MCF 10A (cell line): ENCODE measurements at regions not wholly inside any gene's neighbourhood (a gene's known extent, or its start where the extent isn't known, plus 50 kb on each side); places are given as distances from the start of the nearest gene placed in this dataset.

Source experiments
- BruUV-seq: library from RNA; stranded (reverse); fragments of 400-500 nt; replicated peaks from 2 replicates; lab custom pipeline; 2021; lab: Mats Ljungman, UMichigan
- CTCF ChIA-PET: fragments of 300-600 bp; sonication (Branson Sonifier 250); formaldehyde crosslinking; extraction: SDS; loops from one replicate; lab custom pipeline; 2021; ENCODE audit warnings: antibody characterized with exemption, inconsistent platforms; lab: Yijun Ruan, JAX
- POLR2A ChIA-PET: fragments of 300-600, 350-650 bp; sonication (Branson Sonifier 250); formaldehyde crosslinking; extraction: SDS; loops from one replicate; lab custom pipeline; 2020; ENCODE audit warnings: antibody characterized with exemption, inconsistent platforms; lab: Yijun Ruan, JAX
- DNase-seq: peaks from one replicate; pipeline ENCODE4 v3.0.0-alpha.2; 2018; ENCODE audit not compliant: unreplicated experiment
- H3K27ac Mint-ChIP-seq: one replicate; pipeline ENCODE4 v1.8.0; 2022; ENCODE audit warnings: mild to moderate bottlenecking, low read depth, mixed read lengths; ENCODE audit not compliant: unreplicated experiment
- H3K27me3 Mint-ChIP-seq: one replicate; pipeline ENCODE4 v1.8.0; 2022; ENCODE audit warnings: mixed read lengths; ENCODE audit not compliant: insufficient read depth, unreplicated experiment
- H3K36me3 Mint-ChIP-seq: one replicate; pipeline ENCODE4 v1.8.0; 2022; ENCODE audit warnings: mild to moderate bottlenecking, moderate library complexity, mixed read lengths; ENCODE audit not compliant: insufficient read depth, unreplicated experiment
- H3K4me1 Mint-ChIP-seq: one replicate; pipeline ENCODE4 v1.8.0; 2022; ENCODE audit warnings: mixed read lengths; ENCODE audit not compliant: insufficient read depth, unreplicated experiment
- H3K4me3 Mint-ChIP-seq: one replicate; pipeline ENCODE4 v1.8.0; 2022; ENCODE audit warnings: mild to moderate bottlenecking, moderate library complexity, mixed read lengths; ENCODE audit not compliant: unreplicated experiment
- H3K9me3 Mint-ChIP-seq: one replicate; pipeline ENCODE4 v1.8.0; 2022; ENCODE audit warnings: mixed read lengths; ENCODE audit not compliant: unreplicated experiment
- intact Hi-C: fragments of 100-400 bp; cut with micrococcal nuclease; formaldehyde crosslinking; loops from 2 replicates; pipeline ENCODE4 v1.14.1; 2022
- TF ChIP-seq, protein P1 (sequence below): fragments of 200-600 bp; IDR thresholded peaks from one replicate; pipeline ENCODE4 v1.8.0; 2022; ENCODE audit warnings: antibody characterized with exemption, mild to moderate bottlenecking; ENCODE audit not compliant: unreplicated experiment

DNA sequence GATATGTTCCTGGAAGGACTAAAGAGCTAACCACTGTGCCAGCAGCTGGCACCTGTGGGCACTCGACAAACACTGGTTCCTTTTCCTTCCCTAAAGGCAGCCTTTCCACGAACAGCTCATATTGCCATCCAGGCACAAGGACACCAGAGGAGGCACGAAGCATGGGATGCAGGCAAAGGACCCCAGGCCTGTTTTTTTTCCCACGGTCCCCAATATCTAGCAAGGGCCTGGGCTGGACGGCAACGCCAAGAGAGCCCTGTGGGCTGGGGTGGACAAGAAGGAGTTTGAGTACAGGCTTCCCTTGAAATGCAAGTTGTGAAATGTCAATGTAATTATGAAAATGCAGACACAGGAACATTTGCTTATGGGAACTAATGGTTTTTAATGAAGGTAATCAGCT, 135.9 kb downstream of the CYP26B1 start:
- H3K9me3 Mint-ChIP-seq, result no peaks in the 10 kb centered on the region
- CTCF ChIA-PET, result interaction anchor here (0.6 to 1.1 kb wide), 4 partner anchors 40 to 594 kb away, joined by 3 to 4 read pairs (median 4); no protein-coding TSS in a partner anchor
- DNase-seq, result no peak
- H3K27ac Mint-ChIP-seq, result no peak overlapping the region
- no TSS peak for BruUV-seq
- H3K4me3 Mint-ChIP-seq, result no peak overlapping the region
- H3K4me1 Mint-ChIP-seq, result no peaks in the 10 kb centered on the region
- H3K36me3 Mint-ChIP-seq, result no peaks in the 10 kb centered on the region
- POLR2A ChIA-PET, result no interaction called here
- TF ChIP-seq, protein P1, sequence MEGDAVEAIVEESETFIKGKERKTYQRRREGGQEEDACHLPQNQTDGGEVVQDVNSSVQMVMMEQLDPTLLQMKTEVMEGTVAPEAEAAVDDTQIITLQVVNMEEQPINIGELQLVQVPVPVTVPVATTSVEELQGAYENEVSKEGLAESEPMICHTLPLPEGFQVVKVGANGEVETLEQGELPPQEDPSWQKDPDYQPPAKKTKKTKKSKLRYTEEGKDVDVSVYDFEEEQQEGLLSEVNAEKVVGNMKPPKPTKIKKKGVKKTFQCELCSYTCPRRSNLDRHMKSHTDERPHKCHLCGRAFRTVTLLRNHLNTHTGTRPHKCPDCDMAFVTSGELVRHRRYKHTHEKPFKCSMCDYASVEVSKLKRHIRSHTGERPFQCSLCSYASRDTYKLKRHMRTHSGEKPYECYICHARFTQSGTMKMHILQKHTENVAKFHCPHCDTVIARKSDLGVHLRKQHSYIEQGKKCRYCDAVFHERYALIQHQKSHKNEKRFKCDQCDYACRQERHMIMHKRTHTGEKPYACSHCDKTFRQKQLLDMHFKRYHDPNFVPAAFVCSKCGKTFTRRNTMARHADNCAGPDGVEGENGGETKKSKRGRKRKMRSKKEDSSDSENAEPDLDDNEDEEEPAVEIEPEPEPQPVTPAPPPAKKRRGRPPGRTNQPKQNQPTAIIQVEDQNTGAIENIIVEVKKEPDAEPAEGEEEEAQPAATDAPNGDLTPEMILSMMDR, result no peak
- intact Hi-C loops, result no loop called here
- H3K27me3 Mint-ChIP-seq, result no peaks in the 10 kb centered on the region

DNA sequence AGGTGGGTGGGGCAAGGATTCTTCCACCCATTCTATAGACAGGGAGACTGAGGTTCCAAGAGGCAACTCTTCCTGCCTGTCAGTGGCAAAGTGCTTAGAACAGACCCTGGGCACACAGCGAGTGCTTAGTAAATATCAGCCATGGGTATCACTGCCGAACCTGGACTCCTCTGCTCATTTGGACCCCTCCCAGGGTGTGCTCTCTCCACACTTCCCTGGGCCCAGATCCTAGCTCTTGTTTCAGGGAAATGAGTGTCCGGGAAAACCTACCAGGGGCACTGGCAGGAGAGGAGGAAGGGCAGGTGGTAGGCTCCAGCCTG, 136.3 kb downstream of the CYP26B1 start:
- Mint-ChIP-seq H3K27ac (no peak overlapping the region), H3K36me3 (no peaks in the 10 kb centered on the region), H3K27me3 (no peaks in the 10 kb centered on the region), H3K9me3 (no peaks in the 10 kb centered on the region), H3K4me1 (no peaks in the 10 kb centered on the region), H3K4me3 (no peak overlapping the region)
- no TSS peak for BruUV-seq
- DNase-seq, result no peak
- ChIA-PET CTCF (interaction anchor here (0.6 to 1.1 kb wide), 3 partner anchors 40 to 595 kb away, joined by 3 to 4 read pairs (median 4); no protein-coding TSS in a partner anchor), POLR2A (no interaction called here)
- TF ChIP-seq, protein P1, result no peak
- intact Hi-C loops, result no loop called here

DNA sequence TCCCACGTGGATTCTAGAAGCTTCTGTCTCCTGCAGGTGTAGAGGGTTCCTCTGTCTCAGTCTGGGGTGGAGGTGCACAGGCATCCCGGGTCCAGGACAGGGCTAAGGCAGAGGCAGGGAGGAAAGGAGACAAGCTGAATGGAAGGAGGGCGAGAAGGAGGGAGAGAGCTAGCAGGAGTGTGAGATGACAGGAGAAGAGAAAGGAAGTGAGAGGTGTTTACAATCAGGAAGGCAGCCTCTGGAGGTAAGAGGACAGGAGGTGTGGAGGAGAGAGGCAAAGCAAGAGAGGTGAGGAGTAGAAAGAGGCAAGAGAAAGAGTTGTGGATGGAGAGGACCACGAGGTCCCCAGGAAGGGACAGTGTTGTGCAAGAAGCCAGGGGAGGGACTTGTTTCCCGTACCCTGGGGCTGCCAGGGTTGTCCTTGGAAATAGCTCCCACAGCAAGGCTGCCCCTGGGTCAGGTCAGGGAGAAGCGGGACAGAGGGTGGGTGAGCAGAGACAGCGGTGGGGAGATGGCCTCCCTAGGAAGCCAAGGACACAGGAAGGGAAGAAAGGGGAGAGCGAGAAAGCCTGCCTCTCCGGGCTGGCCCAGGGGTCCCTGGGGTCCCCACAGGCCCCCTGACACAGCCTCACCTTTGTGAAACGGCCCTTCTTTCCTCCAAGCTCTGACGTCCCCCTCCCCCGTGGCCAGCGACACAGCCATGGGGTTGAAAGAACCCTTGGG, 136.9 kb downstream of the CYP26B1 start:
- H3K9me3 Mint-ChIP-seq, result no peaks in the 10 kb centered on the region
- no peaks in the 10 kb centered on the region for H3K4me1 Mint-ChIP-seq
- DNase-seq, result no peak
- no peaks in the 10 kb centered on the region for H3K27me3 Mint-ChIP-seq
- H3K36me3 Mint-ChIP-seq, result no peaks in the 10 kb centered on the region
- TF ChIP-seq, protein P1, result no peak
- no TSS peak for BruUV-seq
- intact Hi-C loops, result no loop called here
- POLR2A ChIA-PET, result interaction anchor here (0.6 kb wide), 1 partner anchor 34 kb away, joined by 3 read pairs; no protein-coding TSS in a partner anchor
- no peak overlapping the region for H3K4me3 Mint-ChIP-seq
- CTCF ChIA-PET, result interaction anchor here (0.6 kb wide), 1 partner anchor 552 kb away, joined by 3 read pairs; no protein-coding TSS in a partner anchor
- peak overlapping the region; percentile 5 for H3K27ac Mint-ChIP-seq

DNA sequence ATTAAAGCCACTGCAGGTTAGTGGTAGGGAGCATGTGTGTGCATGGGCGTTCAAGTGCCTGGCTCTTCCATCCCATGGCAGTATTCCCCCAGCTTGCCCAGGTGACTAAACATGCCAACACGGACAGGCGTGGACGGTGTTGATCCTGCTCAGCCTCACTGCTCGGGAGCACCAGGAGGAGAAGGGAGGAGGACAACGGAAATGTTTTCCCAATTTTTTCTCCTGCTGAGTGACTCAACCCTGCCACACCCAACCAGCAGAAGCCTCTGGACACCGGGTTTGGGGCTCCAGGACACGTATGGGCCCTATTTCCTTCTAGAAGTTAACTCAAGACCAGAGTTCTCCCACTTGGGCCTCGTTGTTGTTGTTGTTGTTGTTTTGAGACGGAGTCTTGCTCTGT, 139.1 kb downstream of the CYP26B1 start:
- no TSS peak for BruUV-seq
- Mint-ChIP-seq H3K4me3 (no peak overlapping the region), H3K4me1 (no peaks in the 10 kb centered on the region)

More for the DNA sequence above, 139.1 kb downstream of the CYP26B1 start:
- TF ChIP-seq, protein P1, result no peak
- Mint-ChIP-seq H3K27ac (no peak overlapping the region), H3K27me3 (no peaks in the 10 kb centered on the region), H3K9me3 (no peaks in the 10 kb centered on the region), H3K36me3 (no peaks in the 10 kb centered on the region)
- intact Hi-C loops, result no loop called here
- DNase-seq, result peak; percentile 61
- CTCF ChIA-PET, result interaction anchor here (1.2 kb wide), 1 partner anchor 13 kb away, joined by 3 read pairs; no protein-coding TSS in a partner anchor
- POLR2A ChIA-PET, result interaction anchor here (1.3 kb wide), 1 partner anchor 15 kb away, joined by 3 read pairs; no protein-coding TSS in a partner anchor
